GM18499 (cell line): ENCODE measurements at regions not wholly inside any gene's neighbourhood (a gene's known extent, or its start where the extent isn't known, plus 50 kb on each side); places are given as distances from the start of the nearest gene placed in this dataset.
"Not testable (repeated sequence)": the region's sequence is repeated elsewhere in the genome, so short reads cannot be mapped to it uniquely, and the experiment has no call there.

Experiments
- ATAC-seq: cut with Tn5 transposase; IDR thresholded peaks from one replicate; pipeline ENCODE4 v1.9.1; 2021; ENCODE audit warnings: moderate number of reproducible peaks; ENCODE audit not compliant: insufficient read depth, unreplicated experiment

- no peak for ATAC-seq
Observed at GRCh38 chr7:29649028-29649716, 85.5 kb downstream of the PRR15 start.

GRCh38 chr7:29649876-29650275, 86.2 kb downstream of the PRR15 start:
- ATAC-seq: no peak

GRCh38 chr7:29651477-29651876, 87.8 kb downstream of the PRR15 start:
- ATAC-seq: no peak

- ATAC-seq: no peak
Observed at GRCh38 chr7:29652556-29652955, 88.9 kb downstream of the PRR15 start.

- ATAC-seq: not testable (repeated sequence)
Observed at GRCh38 chr7:29654340-29654739, 90.7 kb downstream of the PRR15 start.

- no peak for ATAC-seq
Observed at GRCh38 chr7:29657288-29657687, 93.7 kb downstream of the PRR15 start.

GRCh38 chr7:29657856-29658255, 94.2 kb downstream of the PRR15 start:
- ATAC-seq: no peak

- ATAC-seq: not testable (repeated sequence)
Observed at GRCh38 chr7:29659213-29659612, 95.6 kb downstream of the PRR15 start.

- ATAC-seq: not testable (repeated sequence)
Observed at GRCh38 chr7:29662899-29663298, 99.3 kb downstream of the PRR15 start.

GRCh38 chr7:29664999-29665398, 101.4 kb downstream of the PRR15 start:
- ATAC-seq: not testable (repeated sequence)

GRCh38 chr7:29667096-29667669, 103.5 kb downstream of the PRR15 start:
- not testable (repeated sequence) for ATAC-seq

GRCh38 chr7:29671286-29671685, 107.7 kb downstream of the PRR15 start:
- not testable (repeated sequence) for ATAC-seq

GRCh38 chr7:29673635-29674034, 110.0 kb downstream of the PRR15 start:
- ATAC-seq: not testable (repeated sequence)

GRCh38 chr7:29674626-29675025, 111.0 kb downstream of the PRR15 start:
- ATAC-seq: not testable (repeated sequence)

- not testable (repeated sequence) for ATAC-seq
Observed at GRCh38 chr7:29677254-29677653, 113.6 kb downstream of the PRR15 start.

- not testable (repeated sequence) for ATAC-seq
Observed at GRCh38 chr7:29679963-29680362, 116.3 kb downstream of the PRR15 start.

GRCh38 chr7:29680601-29681000, 117.0 kb downstream of the PRR15 start:
- ATAC-seq: not testable (repeated sequence)

GRCh38 chr7:29684151-29684786, 120.6 kb downstream of the PRR15 start:
- ATAC-seq: not testable (repeated sequence)

GRCh38 chr7:29684787-29685650, 121.3 kb upstream of the WIPF3 start:
- peak; percentile 54 for ATAC-seq

- ATAC-seq: not testable (repeated sequence)
Observed at GRCh38 chr7:29685651-29686271, 120.5 kb upstream of the WIPF3 start.
